Hepatocyte (in vitro differentiated cells): ENCODE measurements at regions not wholly inside any gene's neighbourhood (a gene's known extent, or its start where the extent isn't known, plus 50 kb on each side); places are given as distances from the start of the nearest gene placed in this dataset.

ENCODE experiments used
- DNase-seq: peaks from one replicate; pipeline ENCODE4 v3.0.0-alpha.2; 2016; ENCODE audit warnings: low spot score
- H2AFZ ChIP-seq: fragments of 200-600 bp; sonication (generic); 2 replicates; pipeline ENCODE4 v1.6.0; 2016; ENCODE audit warnings: antibody characterized with exemption, mild to moderate bottlenecking
- H3K27ac ChIP-seq: fragments of 200-600 bp; sonication (generic); 2 replicates; pipeline ENCODE4 v1.5.1; 2016; ENCODE audit warnings: mild to moderate bottlenecking
- H3K27me3 ChIP-seq: fragments of 200-600 bp; sonication (generic); 2 replicates; pipeline ENCODE4 v1.6.1; 2016
- H3K36me3 ChIP-seq: fragments of 200-600 bp; sonication (generic); replicated peaks from 2 replicates; pipeline ENCODE4 v1.5.1; 2016; ENCODE audit warnings: low read depth; ENCODE audit not compliant: insufficient read depth
- H3K4me1 ChIP-seq: fragments of 200-600 bp; sonication (generic); 2 replicates; pipeline ENCODE4 v1.5.1; 2016; ENCODE audit warnings: mild to moderate bottlenecking, moderate library complexity; ENCODE audit not compliant: insufficient read depth
- H3K4me2 ChIP-seq: fragments of 200-600 bp; sonication (generic); 2 replicates; pipeline ENCODE4 v1.6.0; 2016
- H3K4me3 ChIP-seq: fragments of 200-600 bp; sonication (generic); 2 replicates; pipeline ENCODE4 v1.5.1; 2016; ENCODE audit warnings: mild to moderate bottlenecking
- H3K79me2 ChIP-seq: fragments of 200-600 bp; sonication (generic); 2 replicates; pipeline ENCODE4 v1.6.0; 2017; ENCODE audit warnings: mild to moderate bottlenecking
- H3K9me2 ChIP-seq: fragments of 200-600 bp; sonication (generic); replicated peaks from 2 replicates; pipeline ENCODE4 v1.6.0; 2017; ENCODE audit warnings: mild to moderate bottlenecking; ENCODE audit not compliant: insufficient read depth
- H3K9me3 ChIP-seq: fragments of 200-600 bp; sonication (generic); 2 replicates; pipeline ENCODE4 v1.5.1; 2016; ENCODE audit warnings: low read depth, mild to moderate bottlenecking
- H4K20me1 ChIP-seq: fragments of 200-600 bp; sonication (generic); 2 replicates; pipeline ENCODE4 v1.6.0; 2016; ENCODE audit warnings: mild to moderate bottlenecking; ENCODE audit not compliant: insufficient read depth, poor library complexity, severe bottlenecking
- CTCF ChIP-seq: fragments of 200-600 bp; sonication (generic); IDR thresholded peaks from 2 replicates; pipeline ENCODE4 v1.5.1; 2016; ENCODE audit warnings: antibody characterized with exemption, mild to moderate bottlenecking; ENCODE audit not compliant: poor library complexity
- EZH2 ChIP-seq: fragments of 200-600 bp; sonication (generic); IDR thresholded peaks from 2 replicates; pipeline ENCODE4 v1.6.1; 2016; ENCODE audit warnings: antibody characterized with exemption, mild to moderate bottlenecking, borderline replicate concordance
- EZH2phosphoT487 ChIP-seq: fragments of 200-600 bp; sonication (generic); IDR thresholded peaks from one replicate; pipeline ENCODE4 v1.6.1; 2018; ENCODE audit warnings: antibody characterized with exemption, mild to moderate bottlenecking, low read depth, moderate library complexity; ENCODE audit not compliant: unreplicated experiment, severe bottlenecking
- WGBS: methylation state at CpG from one replicate; pipeline ENCODE4 v1.1.6; 2016; ENCODE audit warnings: low lambda C conversion rate; ENCODE audit errors: missing lambda C conversion rate; 5-methylcytosine and 5-hydroxymethylcytosine counted together

GRCh38 chr6:144447472-144447871, 162.3 kb downstream of the UTRN start:
- Histone ChIP-seq H3K4me3 (no peak overlapping the region), H3K4me1 (no peaks in the 10 kb centered on the region), H3K27me3 (no peaks in the 10 kb centered on the region), H3K79me2 (no peaks in the 10 kb centered on the region), H3K9me2 (no peaks in the 10 kb centered on the region), H4K20me1 (no peaks in the 10 kb centered on the region), H3K9me3 (no peaks in the 10 kb centered on the region), H2AFZ (no peak overlapping the region), H3K36me3 (no peaks in the 10 kb centered on the region), H3K4me2 (no peak overlapping the region), H3K27ac (no peak overlapping the region)
- 96% methylated on average over 1 of the region's 1 CpG for WGBS
- TF ChIP-seq EZH2, result no peak
- TF ChIP-seq CTCF, result no peak
- no peak for TF ChIP-seq EZH2phosphoT487
- no peak for DNase-seq

- no peaks in the 10 kb centered on the region for H3K9me3 ChIP-seq
- no peak overlapping the region for H3K4me3 ChIP-seq
- no peaks in the 10 kb centered on the region for H3K79me2 ChIP-seq
- no peaks in the 10 kb centered on the region for H3K9me2 ChIP-seq
- WGBS, result 95% methylated on average over 7 of the region's 7 CpGs
- H2AFZ ChIP-seq, result no peak overlapping the region
- H4K20me1 ChIP-seq, result no peaks in the 10 kb centered on the region
- no peak for DNase-seq
- H3K27me3 ChIP-seq, result no peaks in the 10 kb centered on the region
- no peak overlapping the region for H3K27ac ChIP-seq
- no peaks in the 10 kb centered on the region for H3K4me1 ChIP-seq
- TF ChIP-seq EZH2phosphoT487, result no peak
- no peak for TF ChIP-seq CTCF
- TF ChIP-seq EZH2, result no peak
- H3K36me3 ChIP-seq, result no peaks in the 10 kb centered on the region
- H3K4me2 ChIP-seq, result no peak overlapping the region
These were observed 164.1 kb downstream of the UTRN start for GRCh38 chr6:144449218-144449617.

GRCh38 chr6:144449911-144450597, 164.9 kb downstream of the UTRN start:
- DNase-seq, result no peak
- H3K36me3 ChIP-seq, result no peaks in the 10 kb centered on the region
- H3K27me3 ChIP-seq, result no peaks in the 10 kb centered on the region
- TF ChIP-seq EZH2phosphoT487 (no peak), EZH2 (no peak), CTCF (no peak)
- H3K4me3 ChIP-seq, result no peak overlapping the region
- 97% methylated on average over 8 of the region's 8 CpGs for WGBS
- no peaks in the 10 kb centered on the region for H3K4me1 ChIP-seq
- H4K20me1 ChIP-seq, result no peaks in the 10 kb centered on the region
- no peak overlapping the region for H2AFZ ChIP-seq
- H3K4me2 ChIP-seq, result no peak overlapping the region
- no peaks in the 10 kb centered on the region for H3K79me2 ChIP-seq
- no peaks in the 10 kb centered on the region for H3K9me2 ChIP-seq
- no peaks in the 10 kb centered on the region for H3K9me3 ChIP-seq
- H3K27ac ChIP-seq, result no peak overlapping the region
